ENCODE measurements at regions not wholly inside any gene's neighbourhood (a gene's known extent, or its start where the extent isn't known, plus 50 kb on each side); places are given as distances from the start of the nearest gene placed in this dataset.
"Not testable (repeated sequence)": the region's sequence is repeated elsewhere in the genome, so short reads cannot be mapped to it uniquely, and the experiment has no call there.

DNA sequence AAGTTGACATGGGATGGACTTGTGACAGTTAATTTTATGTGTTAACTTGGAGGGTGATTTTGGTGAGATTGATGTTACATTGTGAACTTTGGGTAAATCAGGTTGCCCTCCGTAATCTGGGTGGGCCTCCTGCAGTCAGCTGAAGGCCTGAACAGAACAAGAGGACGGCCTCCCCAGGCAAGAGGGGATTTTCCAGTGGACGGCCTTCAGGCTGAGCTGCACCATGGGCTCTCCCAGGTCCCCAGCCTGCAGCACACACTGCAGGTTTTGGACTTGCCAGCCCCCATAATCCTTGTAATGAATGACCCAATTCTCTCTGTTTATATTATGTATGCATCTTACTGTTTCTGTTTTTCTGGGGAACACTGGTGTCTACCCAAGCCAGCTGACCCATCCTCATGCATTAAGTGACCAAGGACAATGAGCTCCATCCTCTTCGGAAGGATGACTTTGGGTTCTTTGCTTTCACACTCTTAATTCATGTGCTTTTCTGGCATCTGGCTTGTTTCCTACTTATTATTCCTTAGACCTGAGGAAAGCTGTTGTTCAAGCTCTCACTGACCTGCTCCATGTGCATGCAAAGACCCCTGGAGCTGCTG lies 64.2 kb downstream of the DACT2 start:
- DNase-seq (ENCODE audit: low spot score) (no peak), FAIRE-seq (no peak)

DNA sequence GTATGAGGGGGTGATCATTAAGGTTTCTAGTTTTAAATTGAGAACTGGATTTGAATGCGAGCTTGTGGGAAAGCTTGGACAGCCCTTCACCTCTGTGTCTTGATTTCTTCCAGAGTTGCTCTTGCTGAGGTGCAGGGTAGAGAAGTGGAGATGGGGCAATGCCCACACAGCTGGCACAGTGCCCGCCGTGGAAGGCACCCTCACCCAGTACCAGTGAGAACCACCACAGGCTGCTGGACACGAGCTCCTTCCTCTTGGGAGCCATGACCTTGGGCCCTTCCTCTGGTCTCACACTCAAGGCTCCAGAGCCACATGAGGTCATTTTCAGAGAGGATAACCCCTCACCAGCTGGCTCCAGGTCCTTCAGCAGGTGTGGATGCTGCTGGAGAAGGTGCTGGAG lies 67.3 kb downstream of the DACT2 start:
- DNase-seq (ENCODE audit: low spot score) (no peak), FAIRE-seq (no peak)

DNA sequence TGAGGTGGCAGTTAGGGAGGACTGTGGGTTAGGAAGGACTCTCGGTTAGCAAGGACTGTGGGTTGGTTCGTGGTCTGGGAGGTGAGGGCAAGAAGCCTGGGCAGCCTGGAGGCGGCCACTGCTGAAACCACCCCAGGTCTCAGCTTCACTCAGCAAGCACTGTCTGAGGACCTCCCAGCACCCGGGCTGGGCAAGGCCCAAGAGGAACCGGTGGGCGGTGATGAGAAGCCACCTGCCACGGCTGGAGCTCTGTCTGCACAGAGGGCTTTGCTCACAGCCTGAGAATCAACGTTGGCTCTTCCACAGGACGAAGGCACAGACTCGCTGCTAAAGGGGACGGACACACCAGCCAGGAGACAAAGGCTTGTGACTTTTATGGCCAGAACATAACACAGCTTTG lies 69.3 kb downstream of the DACT2 start:
- FAIRE-seq (no peak), DNase-seq (ENCODE audit: low spot score) (no peak)

DNA sequence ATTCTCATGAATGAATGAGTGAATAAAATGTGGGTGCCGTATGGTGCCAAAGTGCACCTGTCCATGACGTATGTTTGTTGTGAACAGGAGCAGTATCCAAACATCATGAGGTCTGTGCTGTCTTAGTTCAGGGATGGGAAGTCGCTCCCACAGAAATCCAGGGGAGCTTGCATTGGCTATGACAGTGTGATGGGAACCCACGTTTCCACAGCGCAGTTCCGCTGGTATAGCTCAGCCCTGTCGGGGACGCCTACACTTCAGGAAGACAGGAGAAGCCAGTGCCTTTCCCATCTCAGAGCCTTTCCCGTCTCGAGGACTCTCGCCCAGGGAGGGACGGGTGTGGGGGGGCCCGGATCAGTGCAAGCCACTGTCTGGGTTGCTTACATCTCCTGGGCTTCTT lies 69.8 kb downstream of the DACT2 start:
- DNase-seq (ENCODE audit: low spot score), result no peak
- FAIRE-seq, result no peak

DNA sequence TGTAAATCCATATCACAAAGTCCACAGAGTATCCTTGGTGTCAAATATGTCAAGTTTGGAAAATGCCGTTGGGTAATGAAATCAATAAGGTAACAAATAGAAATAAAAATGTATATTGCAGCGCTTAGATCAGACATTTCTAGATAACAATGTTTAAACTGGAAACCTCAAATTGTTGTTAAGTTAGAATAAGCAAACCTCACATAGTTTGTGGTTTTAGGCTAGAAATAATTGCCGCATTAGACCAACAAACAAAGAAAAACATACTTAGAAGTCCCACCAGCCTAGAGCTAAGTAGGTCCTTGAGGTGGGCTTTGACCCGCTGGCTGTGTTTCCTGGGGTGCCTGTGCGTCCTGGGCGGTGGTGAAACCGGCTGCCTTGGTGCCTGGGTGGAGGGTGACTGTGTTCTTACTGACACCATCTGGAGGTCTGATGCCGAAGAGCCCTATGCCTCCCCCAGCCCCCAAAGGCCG lies 71.4 kb downstream of the DACT2 start:
- FAIRE-seq, result no peak

DNA sequence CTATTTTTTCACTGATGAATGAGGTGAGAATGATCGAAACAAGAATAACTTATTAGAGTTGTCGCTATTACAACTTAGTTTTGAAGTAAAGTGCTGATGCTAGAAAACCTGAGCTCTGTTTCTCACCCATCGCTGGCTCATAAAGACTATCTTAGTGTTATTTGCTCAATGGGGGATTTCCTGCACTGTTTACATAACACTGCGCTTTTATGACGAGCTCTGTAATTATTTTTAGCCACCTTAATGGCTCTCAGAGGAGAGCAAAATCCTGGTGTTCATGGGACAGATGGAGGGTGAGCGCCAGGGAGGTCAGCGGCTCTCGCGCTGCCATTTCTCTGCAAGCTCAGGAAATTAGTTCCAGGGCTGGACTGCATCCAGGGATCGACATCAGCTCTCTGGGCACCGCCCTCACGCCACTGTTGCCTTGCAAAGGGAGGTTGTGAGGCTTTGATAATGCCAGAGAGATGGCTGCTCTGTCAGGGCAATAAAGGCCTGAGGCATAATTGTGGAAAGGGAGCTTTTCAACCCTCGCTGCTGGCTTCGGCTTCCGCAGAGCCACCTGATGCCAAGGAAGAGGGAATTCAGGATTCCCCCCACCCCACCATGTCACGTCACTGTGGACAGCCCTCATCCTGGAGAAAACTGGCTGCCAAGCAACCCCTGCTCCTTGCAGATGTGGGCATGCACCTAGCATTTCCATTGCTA lies 72.0 kb downstream of the DACT2 start:
- DNase-seq (ENCODE audit: low spot score) (peak; percentile 31), FAIRE-seq (no peak)

More for the DNA sequence above, 71.4 kb downstream of the DACT2 start:
- DNase-seq (ENCODE audit: low spot score), result no peak

DNA sequence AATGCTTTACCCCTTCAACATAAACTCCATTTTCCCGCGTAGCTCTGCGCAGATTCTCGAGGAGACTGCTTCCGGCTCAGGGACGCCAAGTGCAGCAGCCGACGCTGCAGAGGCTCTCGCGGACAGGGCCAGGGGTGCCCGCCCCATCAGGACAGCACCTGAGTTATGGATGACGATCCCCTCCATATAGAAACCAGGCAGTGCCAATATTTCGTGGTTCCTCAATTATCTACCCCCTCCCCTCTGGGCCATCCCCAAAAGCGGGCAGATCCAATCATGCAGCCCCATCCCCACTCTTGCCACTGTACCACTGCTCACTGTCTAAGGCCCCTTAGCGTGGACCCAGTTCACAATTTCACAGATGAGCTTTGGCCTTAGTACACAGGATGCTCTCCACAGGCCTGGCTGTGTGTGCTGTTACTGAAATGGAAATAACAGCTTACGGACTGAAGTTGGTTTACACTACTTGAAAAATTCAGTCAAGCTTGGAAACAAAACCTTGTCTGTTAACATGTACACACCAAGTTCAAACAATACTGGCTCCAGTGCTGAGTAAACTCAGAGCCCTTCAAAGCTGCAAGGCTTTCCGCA lies 74.5 kb downstream of the DACT2 start:
- FAIRE-seq (no peak), DNase-seq (ENCODE audit: low spot score) (no peak)

DNA sequence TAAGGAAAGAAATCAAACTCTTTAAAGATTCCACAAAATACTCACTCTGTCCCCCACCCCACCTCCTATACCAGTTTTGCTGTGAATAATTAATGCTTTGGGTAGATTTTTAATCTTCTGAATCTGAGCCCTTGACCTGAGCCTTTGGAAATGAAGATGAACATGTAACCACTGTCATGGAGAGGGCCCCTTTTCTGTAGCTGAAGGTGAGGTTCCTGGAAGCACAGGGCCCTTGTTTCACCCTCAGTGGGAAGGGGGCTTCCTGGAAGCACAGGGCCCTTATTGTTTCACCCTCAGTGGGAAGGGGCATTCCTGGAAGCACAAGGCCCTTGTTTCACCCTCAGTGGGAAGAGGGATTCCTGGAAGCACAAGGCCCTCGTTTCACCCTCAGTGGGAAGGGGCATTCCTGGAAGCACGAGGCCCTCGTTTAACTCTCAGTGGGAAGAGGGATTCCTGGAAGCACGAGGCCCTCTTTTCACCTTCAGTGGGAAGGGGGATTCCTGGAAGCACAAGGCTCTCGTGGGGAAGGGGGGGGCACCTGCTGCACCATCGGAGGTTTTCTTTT lies 75.7 kb downstream of the DACT2 start:
- no peak for FAIRE-seq

DNA sequence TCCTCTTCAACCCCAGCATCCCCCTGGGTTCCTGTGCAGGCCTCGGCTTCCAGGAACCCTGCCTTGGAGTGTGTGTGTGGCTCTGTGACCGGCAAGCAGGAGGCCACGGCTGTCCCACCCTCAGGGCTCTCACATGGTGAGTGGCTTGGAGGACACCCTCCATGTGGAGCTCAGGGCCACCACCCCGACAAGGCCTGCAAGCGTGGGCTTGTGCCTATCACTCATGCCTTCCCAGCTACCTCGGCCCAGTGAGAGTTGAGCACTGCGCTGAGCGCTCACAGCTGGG lies 76.7 kb downstream of the DACT2 start:
- FAIRE-seq, result no peak
- no peak for DNase-seq (ENCODE audit: low spot score)

More for the DNA sequence above, 75.7 kb downstream of the DACT2 start:
- DNase-seq (ENCODE audit: low spot score), result no peak

DNA sequence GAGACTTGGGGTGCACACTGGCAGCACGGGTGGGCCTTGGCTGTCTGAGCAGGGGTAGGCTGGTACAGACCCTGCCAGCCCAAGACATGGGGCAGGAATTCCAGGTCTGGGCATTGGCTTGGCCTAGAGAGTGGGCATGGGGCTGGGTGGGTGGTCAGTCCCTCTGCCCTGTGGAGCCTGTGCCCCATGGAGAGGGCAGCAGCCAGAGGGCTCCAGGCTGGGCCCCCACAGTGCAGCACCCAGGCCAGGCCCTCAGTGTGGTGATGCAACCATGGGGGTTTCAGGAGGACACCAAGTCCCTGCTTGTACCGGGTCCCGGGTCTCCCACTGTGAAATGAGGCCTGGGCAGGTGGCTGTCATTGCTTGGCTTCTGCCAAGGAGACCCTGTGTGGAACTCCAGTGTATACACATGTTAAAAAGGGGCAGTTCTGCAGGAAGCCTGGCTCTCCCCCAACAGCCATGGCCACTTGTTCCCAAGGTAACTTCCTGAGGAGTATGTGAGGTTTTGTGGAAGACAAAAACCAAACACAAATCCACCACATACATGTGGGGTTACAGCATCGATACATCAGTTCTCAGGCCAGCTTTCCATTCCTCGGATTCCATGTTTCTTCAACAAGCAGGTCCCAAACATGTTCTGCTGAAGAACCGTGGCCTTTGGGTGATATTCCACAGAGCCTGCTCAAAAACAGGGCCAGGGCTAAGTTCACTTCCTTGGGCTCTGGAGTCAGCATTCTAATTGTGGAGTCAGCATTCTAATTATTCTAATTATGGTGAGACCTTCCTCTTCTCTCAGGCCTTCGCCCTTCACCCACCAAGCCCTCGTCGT lies 77.3 kb downstream of the DACT2 start:
- DNase-seq (ENCODE audit: low spot score) (no peak), FAIRE-seq (no peak)

DNA sequence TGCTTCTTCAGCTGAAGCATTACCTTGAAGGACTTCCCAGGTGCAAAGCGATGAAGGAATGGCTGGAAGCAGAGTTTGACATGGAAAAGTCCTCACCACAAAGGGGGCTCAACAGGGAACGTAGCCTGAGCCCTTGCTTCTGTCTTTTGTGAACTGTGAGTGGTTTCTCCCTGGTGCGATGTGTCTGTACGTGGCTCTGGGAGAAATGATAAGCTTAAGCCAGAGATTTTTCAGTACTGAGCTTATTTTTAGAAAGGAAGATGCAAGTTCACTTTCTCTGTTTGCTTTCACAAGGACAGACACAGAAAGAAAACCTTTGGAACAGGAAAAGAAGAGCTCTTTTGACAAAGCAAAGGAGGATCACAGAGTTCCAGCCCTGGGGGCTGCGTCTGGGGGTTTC lies 79.4 kb downstream of the DACT2 start:
- no peak for FAIRE-seq
- no peak for DNase-seq (ENCODE audit: low spot score)

DNA sequence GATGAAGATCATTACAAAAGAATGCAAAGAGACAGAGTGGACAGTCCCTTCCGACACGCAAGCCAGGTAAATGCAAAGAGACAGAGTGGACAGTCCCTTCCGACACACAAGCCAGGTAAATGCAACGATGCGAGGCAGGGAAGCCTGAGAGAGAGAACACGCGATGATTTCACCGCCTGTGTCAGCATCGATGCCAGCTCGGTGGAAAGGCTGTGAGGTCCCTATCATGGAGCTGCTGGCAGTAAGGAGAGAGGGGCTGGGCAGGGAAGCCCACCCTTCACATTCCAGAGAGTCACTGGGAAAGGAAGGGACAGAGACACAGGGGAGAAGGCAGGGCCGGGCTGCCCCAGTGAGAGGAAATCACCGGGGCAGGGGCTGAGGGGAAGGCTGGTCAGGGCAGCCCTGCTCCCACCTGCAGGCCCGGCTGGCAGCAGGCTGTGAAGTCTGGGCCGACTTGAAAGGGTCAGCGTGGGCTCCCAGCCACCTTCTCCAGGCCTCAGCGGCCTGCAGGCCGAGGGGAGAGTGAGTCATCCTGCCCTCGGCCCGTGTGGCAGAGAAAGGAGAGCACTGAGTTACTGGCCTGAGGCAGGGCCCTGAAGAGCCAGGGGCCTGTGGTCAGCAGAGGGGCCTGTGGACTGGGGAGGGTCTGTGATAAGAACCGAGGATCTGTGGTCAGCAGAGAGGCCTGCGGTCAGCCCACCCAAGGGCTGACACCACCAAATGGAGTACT lies 80.4 kb downstream of the DACT2 start:
- FAIRE-seq (no peak), DNase-seq (ENCODE audit: low spot score) (no peak)

DNA sequence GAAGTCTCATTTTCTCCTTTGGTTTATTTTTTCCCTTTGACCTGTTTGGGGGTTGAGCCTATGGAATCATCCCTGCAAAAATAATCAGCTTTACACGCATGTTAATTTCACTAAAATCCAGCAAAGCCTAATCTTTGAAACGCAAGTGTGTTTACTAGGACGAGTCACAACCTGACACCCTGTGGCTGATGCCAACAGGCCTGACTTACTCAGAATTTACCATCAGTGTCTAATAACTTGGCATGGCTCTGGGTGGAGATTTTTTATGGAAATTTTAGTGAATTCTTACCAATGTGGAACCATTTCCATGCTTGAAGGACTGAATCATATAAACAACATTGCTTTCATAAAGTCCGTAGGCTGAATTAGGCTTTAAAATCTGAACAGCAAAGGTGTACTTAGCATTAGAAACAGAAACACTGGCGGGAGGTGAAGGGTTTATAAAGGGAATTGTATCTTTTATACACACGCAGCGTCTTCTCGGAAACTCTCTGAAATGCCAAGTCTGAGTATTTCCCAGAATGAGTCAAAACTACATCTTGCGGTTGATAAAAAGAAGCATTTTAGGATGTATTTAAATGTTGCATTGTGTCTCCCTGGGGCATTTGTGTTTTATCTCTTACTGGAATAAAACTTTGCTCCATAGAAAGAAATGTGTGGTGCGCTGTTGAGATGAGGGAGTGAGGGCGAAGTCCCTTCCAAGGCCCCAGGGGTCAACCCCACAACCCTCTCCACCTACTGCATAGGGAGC lies 81.2 kb downstream of the DACT2 start:
- FAIRE-seq (no peak), DNase-seq (ENCODE audit: low spot score) (no peak)

DNA sequence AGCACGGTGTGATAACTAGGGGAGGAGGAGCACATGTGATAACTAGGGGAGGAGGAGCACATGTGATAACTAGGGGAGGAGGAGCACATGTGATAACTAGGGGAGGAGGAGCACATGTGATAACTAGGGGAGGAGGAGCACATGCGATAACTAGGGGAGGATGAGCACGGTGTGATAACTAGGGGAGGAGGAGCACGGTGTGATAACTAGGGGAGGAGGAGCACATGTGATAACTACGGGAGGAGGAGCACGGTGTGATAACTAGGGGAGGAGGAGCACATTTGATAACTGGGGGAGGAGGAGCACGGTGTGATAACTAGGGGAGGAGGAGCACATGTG lies 85.7 kb downstream of the DACT2 start:
- FAIRE-seq; DNase-seq (ENCODE audit: low spot score): not testable (repeated sequence)

DNA sequence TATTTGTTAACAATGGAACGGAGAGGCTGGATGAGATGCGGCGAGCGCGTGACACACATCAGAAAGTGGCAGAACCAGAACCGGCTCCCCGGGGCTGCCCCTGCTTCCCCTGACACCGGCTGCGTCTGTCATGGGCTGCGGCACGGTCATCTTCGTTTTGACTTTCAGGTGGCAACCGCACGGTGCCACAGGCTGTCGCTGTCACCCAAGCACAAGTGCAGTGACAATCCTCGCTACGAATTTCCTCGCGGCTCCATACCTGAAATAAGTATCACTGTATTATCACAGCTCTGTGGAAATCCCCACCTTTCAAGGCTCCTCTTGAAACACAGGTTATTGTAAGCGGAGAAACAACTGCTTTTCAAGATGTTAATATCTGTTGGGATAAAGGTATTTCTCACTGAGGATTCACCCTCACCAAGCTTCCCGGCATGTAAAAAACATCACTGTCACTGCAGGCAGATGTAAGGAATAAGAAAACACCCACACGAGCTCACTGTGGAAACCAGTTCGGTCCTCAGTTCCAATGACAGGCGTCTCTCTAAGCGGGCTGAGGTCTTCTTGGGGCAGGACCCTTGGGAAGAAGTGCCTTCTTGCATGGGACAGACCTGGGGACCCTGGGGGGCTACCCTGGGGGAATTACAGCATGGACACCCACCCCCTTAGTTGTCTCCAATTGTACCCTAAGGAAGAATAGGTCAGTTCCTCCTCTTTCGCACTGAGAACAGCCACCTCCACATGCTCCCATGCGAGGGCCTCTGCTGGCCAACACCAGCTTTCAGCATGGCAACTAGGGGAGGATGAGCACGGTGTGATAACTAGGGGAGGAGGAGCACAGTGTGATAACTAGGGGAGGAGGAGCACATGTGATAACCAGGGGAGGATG lies 86.3 kb downstream of the DACT2 start:
- FAIRE-seq (no peak), DNase-seq (ENCODE audit: low spot score) (no peak)

DNA sequence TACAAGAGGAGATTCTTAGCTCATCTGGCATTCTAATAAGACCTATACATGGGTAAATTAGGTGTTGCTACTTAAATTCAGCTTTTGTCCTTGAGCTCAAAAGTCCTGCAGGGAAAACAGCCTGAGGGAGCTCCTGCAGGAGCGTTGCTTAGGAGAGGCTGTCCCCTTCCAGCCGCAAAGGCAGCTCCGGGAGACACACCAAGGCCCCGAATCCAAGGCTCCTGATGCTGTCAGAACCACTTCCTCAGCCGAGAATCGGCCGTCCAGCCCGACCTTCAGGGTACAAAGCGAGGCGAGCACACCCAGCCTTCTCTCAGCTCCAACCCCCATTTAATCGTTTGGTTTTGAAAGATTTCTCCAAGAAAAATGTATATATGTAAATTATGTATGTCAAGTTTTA lies 87.0 kb downstream of the DACT2 start:
- FAIRE-seq, result no peak
- DNase-seq (ENCODE audit: low spot score), result no peak

DNA sequence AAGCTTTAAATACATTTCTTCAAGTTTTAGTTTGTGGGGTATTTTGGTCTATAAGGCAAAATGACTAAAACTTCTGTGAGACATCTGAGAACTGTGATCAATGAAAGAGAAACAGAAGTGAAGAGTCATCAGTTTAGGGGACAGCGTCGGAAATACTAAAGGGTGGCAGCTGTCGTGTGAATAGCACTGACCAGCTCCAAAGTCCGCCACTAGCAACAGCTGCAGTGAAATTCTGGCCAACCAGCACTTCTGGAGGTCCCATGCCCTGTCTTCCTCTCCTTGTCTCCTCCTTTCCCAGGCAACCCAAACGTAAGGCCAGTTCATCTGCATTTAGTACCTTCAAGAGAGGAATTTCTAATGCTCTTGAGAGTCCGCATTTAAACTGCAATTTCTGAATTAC lies 87.5 kb downstream of the DACT2 start:
- DNase-seq (ENCODE audit: low spot score) (no peak), FAIRE-seq (no peak)

DNA sequence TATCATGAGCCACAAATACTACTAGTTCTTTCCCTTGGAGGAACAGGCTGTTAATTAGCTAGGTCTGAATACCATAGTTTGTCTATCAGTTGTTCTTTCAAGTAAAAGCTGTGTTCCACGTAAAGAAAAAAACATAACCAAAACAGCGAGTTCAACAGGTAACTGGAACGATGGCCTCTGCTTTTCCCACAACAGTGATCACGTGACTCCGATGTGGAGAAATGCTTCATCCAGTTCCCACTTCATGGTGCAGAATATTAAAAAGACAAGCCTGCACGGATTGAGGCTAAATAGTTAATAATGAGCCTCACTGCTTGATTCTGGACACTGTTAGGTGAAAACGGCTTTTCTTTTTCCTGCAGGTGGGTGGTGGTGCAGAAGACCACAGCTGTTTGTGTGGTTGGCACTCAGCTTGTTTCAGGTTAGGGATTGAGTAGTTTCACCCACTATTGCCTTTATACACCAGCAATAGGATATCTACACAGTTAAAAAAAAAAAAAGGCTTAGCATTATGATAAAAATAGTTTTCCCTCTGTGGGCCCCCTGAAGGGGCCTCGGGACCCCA lies 88.1 kb downstream of the DACT2 start:
- no peak for FAIRE-seq

DNA sequence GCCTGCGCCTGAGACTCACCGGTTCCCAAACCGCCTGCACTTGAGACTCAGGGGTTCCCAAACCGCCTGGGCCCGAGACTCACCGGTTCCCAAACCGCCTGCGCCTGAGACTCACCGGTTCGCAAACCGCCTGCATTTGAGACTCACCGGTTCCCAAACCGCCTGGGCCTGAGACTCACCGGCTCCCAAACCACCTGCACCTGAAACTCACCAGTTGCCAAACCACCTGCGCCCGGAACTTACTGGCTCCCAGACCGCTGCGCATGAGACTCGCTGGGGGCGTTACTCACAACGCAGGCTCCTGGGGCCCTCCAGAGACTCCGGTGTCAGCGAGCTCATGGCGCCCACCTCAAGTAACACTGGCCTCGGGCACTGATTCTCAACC lies 90.2 kb downstream of the DACT2 start:
- DNase-seq (ENCODE audit: low spot score), result no peak
- no peak for FAIRE-seq

More for the DNA sequence above, 88.1 kb downstream of the DACT2 start:
- DNase-seq (ENCODE audit: low spot score), result no peak

All from urothelium cell line (cell line).